ENCODE measurements at regions not wholly inside any gene's neighbourhood (a gene's known extent, or its start where the extent isn't known, plus 50 kb on each side); places are given as distances from the start of the nearest gene placed in this dataset.
A peak's percentile ranks its signal among the peaks of the same experiment; 100 is the strongest.

- intact Hi-C loops (cut with DNase I; ENCODE audit: low total_unique reads) (no loop called here), in situ Hi-C loops (cut with MboI; ENCODE audit: low pct_ligation_motif_present in 1 of 4, low pct_unique_long_range_greater_than_20kb in 1 of 4, low sequenced_read_pairs in 3 of 4) (loop anchor here in 3 of 4 donors (10.0 to 25.0 kb wide), 2 partner anchors 281 to 476 kb away; partner anchors contain the start of gene ELAC2 (in 2 of the 3))
- Histone ChIP-seq H3K9me3 (no peaks in the 10 kb centered on the region), H3K4me1 (no peaks in the 10 kb centered on the region), H3K27ac (peak overlapping the region in 2 of 4 donors; percentile 35 to 48), H3K4me3 (no peak overlapping the region), H3K27me3 (no peaks in the 10 kb centered on the region), H3K36me3 (no peaks in the 10 kb centered on the region)
- TF ChIP-seq POLR2A (IDR thresholded peaks at IDR 0.05) = no peak
- TF ChIP-seq CTCF (IDR thresholded peaks at IDR 0.05) = no peak
- peak in 2 of 3 donors; percentile 21 to 40 for TF ChIP-seq POLR2AphosphoS5 (IDR thresholded peaks at IDR 0.05)
- peak; percentile 52 for TF ChIP-seq EP300 (IDR thresholded peaks at IDR 0.05; ENCODE audit: low read depth)
- 23 to 25% methylated on average over 3 of the region's 3 CpGs for WGBS, 2 donors (ENCODE audit: low coverage in 1 of 2)
- no peak for DNase-seq
These were observed 129.7 kb upstream of the MYOCD start for GRCh38 chr17:12536021-12536420.

GRCh38 chr17:12536472-12536871 is 129.2 kb upstream of the MYOCD start:
- no peaks in the 10 kb centered on the region for H3K27me3 ChIP-seq
- WGBS, 2 donors (ENCODE audit: low coverage in 1 of 2) = 73 to 75% methylated on average over 1 of the region's 1 CpG
- TF ChIP-seq POLR2A (IDR thresholded peaks at IDR 0.05) = no peak
- no peak for TF ChIP-seq CTCF (IDR thresholded peaks at IDR 0.05)
- TF ChIP-seq POLR2AphosphoS5 (IDR thresholded peaks at IDR 0.05) = no peak
- no peak for TF ChIP-seq EP300 (IDR thresholded peaks at IDR 0.05; ENCODE audit: low read depth)
- in situ Hi-C loops (cut with MboI; ENCODE audit: low pct_ligation_motif_present in 1 of 4, low pct_unique_long_range_greater_than_20kb in 1 of 4, low sequenced_read_pairs in 3 of 4) = loop anchor here in 3 of 4 donors (10.0 to 25.0 kb wide), 2 partner anchors 282 to 476 kb away; partner anchors contain the start of gene ELAC2 (in 2 of the 3)
- peak overlapping the region in 1 of 4 donors; percentile 48 for H3K27ac ChIP-seq
- H3K9me3 ChIP-seq = no peaks in the 10 kb centered on the region
- no peaks in the 10 kb centered on the region for H3K4me1 ChIP-seq
- DNase-seq = no peak
- H3K4me3 ChIP-seq = no peak overlapping the region
- intact Hi-C loops (cut with DNase I; ENCODE audit: low total_unique reads) = no loop called here
- no peaks in the 10 kb centered on the region for H3K36me3 ChIP-seq

GRCh38 chr17:12537436-12537835 is 128.3 kb upstream of the MYOCD start:
- no peak for TF ChIP-seq POLR2AphosphoS5 (IDR thresholded peaks at IDR 0.05)
- TF ChIP-seq CTCF (IDR thresholded peaks at IDR 0.05) = no peak
- TF ChIP-seq EP300 (IDR thresholded peaks at IDR 0.05; ENCODE audit: low read depth) = no peak
- TF ChIP-seq POLR2A (IDR thresholded peaks at IDR 0.05) = no peak
- WGBS, 2 donors (ENCODE audit: low coverage in 1 of 2) = 90 to 93% methylated on average over 3 of the region's 3 CpGs
- no peak overlapping the region for H3K4me3 ChIP-seq
- H3K4me1 ChIP-seq = no peaks in the 10 kb centered on the region
- H3K9me3 ChIP-seq = no peaks in the 10 kb centered on the region
- no peak for DNase-seq
- H3K27ac ChIP-seq = no peak overlapping the region
- H3K27me3 ChIP-seq = no peaks in the 10 kb centered on the region
- H3K36me3 ChIP-seq = no peaks in the 10 kb centered on the region
- intact Hi-C loops (cut with DNase I; ENCODE audit: low total_unique reads) (no loop called here), in situ Hi-C loops (cut with MboI; ENCODE audit: low pct_ligation_motif_present in 1 of 4, low pct_unique_long_range_greater_than_20kb in 1 of 4, low sequenced_read_pairs in 3 of 4) (loop anchor here in 3 of 4 donors (10.0 to 25.0 kb wide), 2 partner anchors 283 to 475 kb away; partner anchors contain the start of gene ELAC2 (in 2 of the 3))

- no peak for DNase-seq
- no peak overlapping the region for H3K27ac ChIP-seq
- TF ChIP-seq CTCF (IDR thresholded peaks at IDR 0.05) = no peak
- TF ChIP-seq POLR2AphosphoS5 (IDR thresholded peaks at IDR 0.05) = no peak
- TF ChIP-seq EP300 (IDR thresholded peaks at IDR 0.05; ENCODE audit: low read depth) = no peak
- TF ChIP-seq POLR2A (IDR thresholded peaks at IDR 0.05) = no peak
- in situ Hi-C loops (cut with MboI; ENCODE audit: low pct_ligation_motif_present in 1 of 4, low pct_unique_long_range_greater_than_20kb in 1 of 4, low sequenced_read_pairs in 3 of 4) (loop anchor here in 3 of 4 donors (10.0 to 25.0 kb wide), 2 partner anchors 283 to 474 kb away; partner anchors contain the start of gene ELAC2 (in 2 of the 3)), intact Hi-C loops (cut with DNase I; ENCODE audit: low total_unique reads) (no loop called here)
- no peak overlapping the region for H3K4me3 ChIP-seq
- H3K36me3 ChIP-seq = no peaks in the 10 kb centered on the region
- H3K9me3 ChIP-seq = no peaks in the 10 kb centered on the region
- no peaks in the 10 kb centered on the region for H3K27me3 ChIP-seq
- WGBS, 2 donors (ENCODE audit: low coverage in 1 of 2) = 85 to 87% methylated on average over 2 of the region's 2 CpGs
- no peaks in the 10 kb centered on the region for H3K4me1 ChIP-seq
These were observed 127.7 kb upstream of the MYOCD start for GRCh38 chr17:12538003-12538402.
